GM19438 (cell line): ENCODE measurements at regions not wholly inside any gene's neighbourhood (a gene's known extent, or its start where the extent isn't known, plus 50 kb on each side); places are given as distances from the start of the nearest gene placed in this dataset.

ENCODE experiments used
- ATAC-seq: cut with Tn5 transposase; IDR thresholded peaks from one replicate; pipeline ENCODE4 v1.9.1; 2021; ENCODE audit warnings: low read depth; ENCODE audit not compliant: unreplicated experiment

GRCh38 chr6:126091466-126091865 lies 105.1 kb downstream of the TRMT11 start:
- ATAC-seq, result no peak

GRCh38 chr6:126093108-126093507 lies 106.8 kb downstream of the TRMT11 start:
- ATAC-seq, result no peak

GRCh38 chr6:126094411-126094810 lies 108.1 kb downstream of the TRMT11 start:
- no peak for ATAC-seq

- no peak for ATAC-seq
Observed at GRCh38 chr6:126100386-126100785, 114.0 kb downstream of the TRMT11 start.

GRCh38 chr6:126102358-126102757 lies 116.0 kb downstream of the TRMT11 start:
- ATAC-seq, result no peak

GRCh38 chr6:126103993-126104392 lies 117.7 kb downstream of the TRMT11 start:
- ATAC-seq, result no peak

GRCh38 chr6:126107475-126108166 lies 121.3 kb downstream of the TRMT11 start:
- ATAC-seq, result no peak

GRCh38 chr6:126110512-126111270 lies 124.4 kb downstream of the TRMT11 start:
- ATAC-seq, result no peak

- ATAC-seq, result no peak
Observed at GRCh38 chr6:126111327-126111726, 125.0 kb downstream of the TRMT11 start.

- no peak for ATAC-seq
Observed at GRCh38 chr6:126112171-126112632, 125.9 kb downstream of the TRMT11 start.

- no peak for ATAC-seq
Observed at GRCh38 chr6:126113261-126113660, 126.9 kb downstream of the TRMT11 start.

- no peak for ATAC-seq
Observed at GRCh38 chr6:126117251-126117650, 130.9 kb downstream of the TRMT11 start.

- no peak for ATAC-seq
Observed at GRCh38 chr6:126118058-126118755, 131.9 kb downstream of the TRMT11 start.

- no peak for ATAC-seq
Observed at GRCh38 chr6:126118936-126119335, 132.6 kb downstream of the TRMT11 start.

- no peak for ATAC-seq
Observed at GRCh38 chr6:126123226-126123625, 136.9 kb downstream of the TRMT11 start.

- ATAC-seq, result no peak
Observed at GRCh38 chr6:126127659-126128058, 141.3 kb downstream of the TRMT11 start.

GRCh38 chr6:126131246-126131645 lies 144.9 kb downstream of the TRMT11 start:
- ATAC-seq, result no peak

- no peak for ATAC-seq
Observed at GRCh38 chr6:126133984-126134383, 147.6 kb downstream of the TRMT11 start.

- ATAC-seq, result no peak
Observed at GRCh38 chr6:126134491-126134890, 148.2 kb downstream of the TRMT11 start.

GRCh38 chr6:126140015-126140414 lies 153.7 kb downstream of the TRMT11 start:
- ATAC-seq, result no peak

- no peak for ATAC-seq
Observed at GRCh38 chr6:126143761-126144251, 157.5 kb downstream of the TRMT11 start.
